HCT116 (cell line): ENCODE measurements at regions not wholly inside any gene's neighbourhood (a gene's known extent, or its start where the extent isn't known, plus 50 kb on each side); places are given as distances from the start of the nearest gene placed in this dataset.

Experiments used
- ATAC-seq: fragments of 200-7000 bp; cut with Tn5 transposase; 2 replicates; pipeline ENCODE4 v1.9.1; 2020; ENCODE audit warnings: mild to moderate bottlenecking, moderate library complexity
- BruUV-seq: library from RNA; stranded (reverse); fragments of 400-500 nt; replicated peaks from 2 replicates; lab custom pipeline; 2021; lab: Mats Ljungman, UMichigan
- CTCF ChIA-PET: fragments of 300-600 bp; sonication (Branson Sonifier 250); formaldehyde crosslinking; loops from one replicate; lab custom pipeline; 2021; ENCODE audit warnings: antibody characterized with exemption; lab: Charles Lee
- POLR2A ChIA-PET: fragments of 300-600, 350-600 bp; sonication (Branson Sonifier 250); formaldehyde crosslinking; loops from one replicate; lab custom pipeline; 2021; ENCODE audit warnings: antibody characterized with exemption; lab: Charles Lee
- RAD21 ChIA-PET, 2 experiments: fragments of 300-600 bp; sonication (Branson Sonifier 250); formaldehyde crosslinking; loops; one replicate each; lab custom pipeline; 2023; ENCODE audit warnings: low total read pairs in 2 of 2; ENCODE audit not compliant: uncharacterized antibody in 2 of 2, unreplicated experiment in 2 of 2, low non-redundant PET in 1 of 2; lab: Charles Lee
- DNase-seq: peaks from one replicate; pipeline ENCODE4 v3.0.0-alpha.2; 2010; ENCODE audit warnings: low read depth, low spot score
- H2AFZ ChIP-seq: fragments of 200-600 bp; shearing (Covaris generic), sonication (generic); 2 replicates; pipeline ENCODE4 v1.6.1; 2017; ENCODE audit warnings: low read depth, mixed run types, mixed read lengths, antibody characterized with exemption, low read length; ENCODE audit not compliant: poor library complexity, severe bottlenecking
- H3K27ac ChIP-seq: 2 replicates; pipeline ENCODE4 v1.5.1; 2012; ENCODE audit warnings: low read depth, low read length
- H3K27me3 ChIP-seq: fragments of 200-600 bp; sonication (generic); 2 replicates; pipeline ENCODE4 v1.6.1; 2016; ENCODE audit warnings: mixed run types, low read length, mixed read lengths; ENCODE audit not compliant: insufficient read depth
- H3K36me3 ChIP-seq, 2 experiments: fragments of 200-500 bp in 1 of 2; fragments of 200-600 bp in 1 of 2; sonication (Bioruptor generic) in 1 of 2; sonication (generic) in 1 of 2; 2 replicates each; pipeline versions ENCODE4 v1.5.1 to v1.6.1; 2014 to 2016; ENCODE audit warnings: low read length in 2 of 2, inconsistent platforms in 1 of 2, mixed read lengths in 1 of 2, mixed run types in 1 of 2; ENCODE audit not compliant: insufficient read depth in 2 of 2, control insufficient read depth in 1 of 2
- H3K4me1 ChIP-seq, 2 experiments: fragments of 200-600 bp in 1 of 2; sonication (generic) in 1 of 2; 2 replicates each; pipeline versions ENCODE4 v1.5.1 to v1.6.1; 2012 to 2017; ENCODE audit warnings: low read length in 2 of 2, inconsistent platforms in 1 of 2, mild to moderate bottlenecking in 1 of 2, mixed read lengths in 1 of 2, mixed run types in 1 of 2, moderate library complexity in 1 of 2; ENCODE audit not compliant: insufficient read depth in 2 of 2, control insufficient read depth in 1 of 2
- H3K4me2 ChIP-seq: fragments of 200-600 bp; sonication (generic); 2 replicates; pipeline ENCODE4 v1.6.1; 2017; ENCODE audit warnings: mixed run types, low read length, mixed read lengths
- H3K4me3 ChIP-seq, 2 experiments: fragments of 200-600 bp in 1 of 2; sonication (generic) in 1 of 2; replicated peaks in 1 of 2; 2 replicates each; pipeline ENCODE4 v1.5.1; 2011 to 2016; ENCODE audit warnings: low read length in 2 of 2, control low read depth in 1 of 2, low read depth in 1 of 2, mild to moderate bottlenecking in 1 of 2, mixed read lengths in 1 of 2, mixed run types in 1 of 2
- H3K79me2 ChIP-seq: fragments of 200-600 bp; sonication (generic); 2 replicates; pipeline ENCODE4 v1.6.1; 2017; ENCODE audit warnings: mild to moderate bottlenecking, mixed run types, low read length, moderate library complexity, mixed read lengths; ENCODE audit not compliant: insufficient read depth
- H3K9ac ChIP-seq: fragments of 200-600 bp; sonication (generic); 2 replicates; pipeline ENCODE4 v1.6.1; 2016; ENCODE audit warnings: low read length, mixed read lengths
- H3K9me2 ChIP-seq: fragments of 200-600 bp; sonication (generic), shearing (Covaris generic); 2 replicates; pipeline ENCODE4 v1.6.1; 2017; ENCODE audit warnings: mixed run types, mild to moderate bottlenecking, moderate library complexity; ENCODE audit not compliant: insufficient read depth
- H3K9me3 ChIP-seq, 2 experiments: fragments of 200-500 bp in 1 of 2; fragments of 200-600 bp in 1 of 2; sonication (Bioruptor generic) in 1 of 2; sonication (generic) in 1 of 2; 2 replicates each; pipeline ENCODE4 v1.6.1; 2014 to 2017; ENCODE audit warnings: low read length in 2 of 2, mixed read lengths in 2 of 2, inconsistent platforms in 1 of 2, low read depth in 1 of 2, mild to moderate bottlenecking in 1 of 2, mixed run types in 1 of 2, moderate library complexity in 1 of 2; ENCODE audit not compliant: control insufficient read depth in 1 of 2, insufficient read depth in 1 of 2
- H4K20me1 ChIP-seq: fragments of 200-600 bp; sonication (generic), shearing (Covaris generic); 2 replicates; pipeline ENCODE4 v1.6.1; 2017; ENCODE audit warnings: mixed run types, mild to moderate bottlenecking, moderate library complexity; ENCODE audit not compliant: insufficient read depth
- CEBPB ChIP-seq: IDR thresholded peaks from 2 replicates; pipeline ENCODE4 v1.6.1; 2012; ENCODE audit warnings: low read depth
- ELF1 ChIP-seq: IDR thresholded peaks from 2 replicates; pipeline ENCODE4 v1.6.1; 2012; ENCODE audit warnings: low read depth, borderline replicate concordance
- EZH2phosphoT487 ChIP-seq: fragments of 200-600 bp; IDR thresholded peaks from 2 replicates; pipeline ENCODE4 v1.6.1; 2018; ENCODE audit warnings: antibody characterized with exemption, borderline replicate concordance
- FOSL1 ChIP-seq: IDR thresholded peaks from 2 replicates; pipeline ENCODE4 v1.6.1; 2012; ENCODE audit warnings: low read depth
- MAX ChIP-seq: IDR thresholded peaks from 2 replicates; pipeline ENCODE4 v1.6.1; 2012
- POLR2A ChIP-seq: IDR thresholded peaks from 2 replicates; pipeline ENCODE4 v1.7.0; 2011; ENCODE audit warnings: borderline replicate concordance; ENCODE audit not compliant: insufficient read depth, insufficient read length; ENCODE audit errors: extremely low read depth
- POLR2AphosphoS5 ChIP-seq: IDR thresholded peaks from 2 replicates; pipeline ENCODE4 v1.6.1; 2011; ENCODE audit warnings: mild to moderate bottlenecking, low read depth, low read length, moderate library complexity
- RAD21 ChIP-seq: IDR thresholded peaks from 2 replicates; pipeline ENCODE4 v1.6.1; 2012; ENCODE audit warnings: low read depth, mild to moderate bottlenecking
- SRF ChIP-seq: IDR thresholded peaks from 2 replicates; pipeline ENCODE4 v1.6.1; 2012; ENCODE audit warnings: low read depth
- TCF7L2 ChIP-seq: IDR thresholded peaks from 2 replicates; pipeline ENCODE4 v1.7.0; 2011; ENCODE audit warnings: borderline replicate concordance, inconsistent platforms; ENCODE audit not compliant: insufficient read depth, insufficient read length; ENCODE audit errors: extremely low read depth
- ZNF274 ChIP-seq: fragments of 200-500 bp; sonication (Bioruptor generic); IDR thresholded peaks from 2 replicates; pipeline ENCODE4 v1.6.1; 2014; ENCODE audit warnings: mild to moderate bottlenecking, low read depth, low read length, inconsistent platforms
- intact Hi-C: fragments of 100-400 bp; cut with micrococcal nuclease; formaldehyde crosslinking; loops from 2 replicates; pipeline ENCODE4 v1.10.0; 2022
- TF ChIP-seq, protein P1 (sequence below): IDR thresholded peaks from 2 replicates; pipeline ENCODE4 v1.6.1; 2012
- TF ChIP-seq, protein P2 (sequence below): IDR thresholded peaks from 2 replicates; pipeline ENCODE4 v1.6.1; 2012; ENCODE audit warnings: low read depth
- TF ChIP-seq, protein P3 (sequence below), 3 experiments: fragments of 200-600 bp in 1 of 3; sonication (generic) in 1 of 3; IDR thresholded peaks in 2 of 3; conservative IDR thresholded peaks in 1 of 3; 2 replicates each; pipeline ENCODE4 v1.5.1; 2012 to 2017; ENCODE audit warnings: low read depth in 2 of 3, low read length in 2 of 3, antibody characterized with exemption in 1 of 3, borderline replicate concordance in 1 of 3, control low read depth in 1 of 3, mild to moderate bottlenecking in 1 of 3, mixed read lengths in 1 of 3, mixed run types in 1 of 3, moderate library complexity in 1 of 3; ENCODE audit not compliant: insufficient read depth in 1 of 3
- TF ChIP-seq, protein P4 (sequence below): IDR thresholded peaks from 2 replicates; pipeline ENCODE4 v1.6.1; 2011; ENCODE audit warnings: mild to moderate bottlenecking, low read length, moderate library complexity; ENCODE audit not compliant: insufficient replicate concordance; ENCODE audit errors: extremely low read depth

GRCh38 chr3:143184099-143184498 lies 64.5 kb downstream of the CHST2 start:
- Histone ChIP-seq H3K4me1 (no peaks in the 10 kb centered on the region), H4K20me1 (no peaks in the 10 kb centered on the region), H3K36me3 (no peaks in the 10 kb centered on the region), H3K4me2 (no peak overlapping the region), H3K9me3 (no peaks in the 10 kb centered on the region), H3K9me2 (no peaks in the 10 kb centered on the region), H3K27ac (no peak overlapping the region), H3K79me2 (no peaks in the 10 kb centered on the region), H3K9ac (no peak overlapping the region)
- BruUV-seq = no TSS peak
- POLR2A ChIA-PET = no interaction called here
- DNase-seq = no peak
- no peak for TF ChIP-seq CEBPB
- TF ChIP-seq ZNF274 = no peak
- TF ChIP-seq EZH2phosphoT487 = no peak
- no peak for TF ChIP-seq TCF7L2
- no peak for TF ChIP-seq POLR2A
- TF ChIP-seq, protein P1, sequence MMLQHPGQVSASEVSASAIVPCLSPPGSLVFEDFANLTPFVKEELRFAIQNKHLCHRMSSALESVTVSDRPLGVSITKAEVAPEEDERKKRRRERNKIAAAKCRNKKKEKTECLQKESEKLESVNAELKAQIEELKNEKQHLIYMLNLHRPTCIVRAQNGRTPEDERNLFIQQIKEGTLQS = no peak
- TF ChIP-seq MAX = no peak
- no peak for TF ChIP-seq RAD21
- no peak for TF ChIP-seq ELF1
- TF ChIP-seq SRF = no peak
- TF ChIP-seq POLR2AphosphoS5 = no peak
- TF ChIP-seq, protein P2, sequence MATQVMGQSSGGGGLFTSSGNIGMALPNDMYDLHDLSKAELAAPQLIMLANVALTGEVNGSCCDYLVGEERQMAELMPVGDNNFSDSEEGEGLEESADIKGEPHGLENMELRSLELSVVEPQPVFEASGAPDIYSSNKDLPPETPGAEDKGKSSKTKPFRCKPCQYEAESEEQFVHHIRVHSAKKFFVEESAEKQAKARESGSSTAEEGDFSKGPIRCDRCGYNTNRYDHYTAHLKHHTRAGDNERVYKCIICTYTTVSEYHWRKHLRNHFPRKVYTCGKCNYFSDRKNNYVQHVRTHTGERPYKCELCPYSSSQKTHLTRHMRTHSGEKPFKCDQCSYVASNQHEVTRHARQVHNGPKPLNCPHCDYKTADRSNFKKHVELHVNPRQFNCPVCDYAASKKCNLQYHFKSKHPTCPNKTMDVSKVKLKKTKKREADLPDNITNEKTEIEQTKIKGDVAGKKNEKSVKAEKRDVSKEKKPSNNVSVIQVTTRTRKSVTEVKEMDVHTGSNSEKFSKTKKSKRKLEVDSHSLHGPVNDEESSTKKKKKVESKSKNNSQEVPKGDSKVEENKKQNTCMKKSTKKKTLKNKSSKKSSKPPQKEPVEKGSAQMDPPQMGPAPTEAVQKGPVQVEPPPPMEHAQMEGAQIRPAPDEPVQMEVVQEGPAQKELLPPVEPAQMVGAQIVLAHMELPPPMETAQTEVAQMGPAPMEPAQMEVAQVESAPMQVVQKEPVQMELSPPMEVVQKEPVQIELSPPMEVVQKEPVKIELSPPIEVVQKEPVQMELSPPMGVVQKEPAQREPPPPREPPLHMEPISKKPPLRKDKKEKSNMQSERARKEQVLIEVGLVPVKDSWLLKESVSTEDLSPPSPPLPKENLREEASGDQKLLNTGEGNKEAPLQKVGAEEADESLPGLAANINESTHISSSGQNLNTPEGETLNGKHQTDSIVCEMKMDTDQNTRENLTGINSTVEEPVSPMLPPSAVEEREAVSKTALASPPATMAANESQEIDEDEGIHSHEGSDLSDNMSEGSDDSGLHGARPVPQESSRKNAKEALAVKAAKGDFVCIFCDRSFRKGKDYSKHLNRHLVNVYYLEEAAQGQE = no peak
- TF ChIP-seq, protein P3, sequence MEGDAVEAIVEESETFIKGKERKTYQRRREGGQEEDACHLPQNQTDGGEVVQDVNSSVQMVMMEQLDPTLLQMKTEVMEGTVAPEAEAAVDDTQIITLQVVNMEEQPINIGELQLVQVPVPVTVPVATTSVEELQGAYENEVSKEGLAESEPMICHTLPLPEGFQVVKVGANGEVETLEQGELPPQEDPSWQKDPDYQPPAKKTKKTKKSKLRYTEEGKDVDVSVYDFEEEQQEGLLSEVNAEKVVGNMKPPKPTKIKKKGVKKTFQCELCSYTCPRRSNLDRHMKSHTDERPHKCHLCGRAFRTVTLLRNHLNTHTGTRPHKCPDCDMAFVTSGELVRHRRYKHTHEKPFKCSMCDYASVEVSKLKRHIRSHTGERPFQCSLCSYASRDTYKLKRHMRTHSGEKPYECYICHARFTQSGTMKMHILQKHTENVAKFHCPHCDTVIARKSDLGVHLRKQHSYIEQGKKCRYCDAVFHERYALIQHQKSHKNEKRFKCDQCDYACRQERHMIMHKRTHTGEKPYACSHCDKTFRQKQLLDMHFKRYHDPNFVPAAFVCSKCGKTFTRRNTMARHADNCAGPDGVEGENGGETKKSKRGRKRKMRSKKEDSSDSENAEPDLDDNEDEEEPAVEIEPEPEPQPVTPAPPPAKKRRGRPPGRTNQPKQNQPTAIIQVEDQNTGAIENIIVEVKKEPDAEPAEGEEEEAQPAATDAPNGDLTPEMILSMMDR (IDR thresholded peaks at IDR 0.05 in 2 of 3, conservative IDR thresholded peaks at IDR 0.05 in 1 of 3; ENCODE audit: borderline replicate concordance in 1 of 3, insufficient read depth in 1 of 3, low read depth in 2 of 3, low read length in 2 of 3) = no peak
- no peak for TF ChIP-seq FOSL1
- TF ChIP-seq, protein P4, sequence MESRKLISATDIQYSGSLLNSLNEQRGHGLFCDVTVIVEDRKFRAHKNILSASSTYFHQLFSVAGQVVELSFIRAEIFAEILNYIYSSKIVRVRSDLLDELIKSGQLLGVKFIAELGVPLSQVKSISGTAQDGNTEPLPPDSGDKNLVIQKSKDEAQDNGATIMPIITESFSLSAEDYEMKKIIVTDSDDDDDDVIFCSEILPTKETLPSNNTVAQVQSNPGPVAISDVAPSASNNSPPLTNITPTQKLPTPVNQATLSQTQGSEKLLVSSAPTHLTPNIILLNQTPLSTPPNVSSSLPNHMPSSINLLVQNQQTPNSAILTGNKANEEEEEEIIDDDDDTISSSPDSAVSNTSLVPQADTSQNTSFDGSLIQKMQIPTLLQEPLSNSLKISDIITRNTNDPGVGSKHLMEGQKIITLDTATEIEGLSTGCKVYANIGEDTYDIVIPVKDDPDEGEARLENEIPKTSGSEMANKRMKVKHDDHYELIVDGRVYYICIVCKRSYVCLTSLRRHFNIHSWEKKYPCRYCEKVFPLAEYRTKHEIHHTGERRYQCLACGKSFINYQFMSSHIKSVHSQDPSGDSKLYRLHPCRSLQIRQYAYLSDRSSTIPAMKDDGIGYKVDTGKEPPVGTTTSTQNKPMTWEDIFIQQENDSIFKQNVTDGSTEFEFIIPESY = no peak
- TF ChIP-seq, all 23 proteins: peak for 0
- ATAC-seq = no peak
- Histone ChIP-seq H3K27me3 (no peaks in the 10 kb centered on the region), H2AFZ (no peak overlapping the region), H3K4me3 (no peak overlapping the region)
- ChIA-PET CTCF (no interaction called here), RAD21 (no interaction called here)
- intact Hi-C loops = no loop called here
